IgD-negative memory B cell (primary cell): ENCODE measurements at regions not wholly inside any gene's neighbourhood (a gene's known extent, or its start where the extent isn't known, plus 50 kb on each side); places are given as distances from the start of the nearest gene placed in this dataset.
"Not testable (repeated sequence)": the region's sequence is repeated elsewhere in the genome, so short reads cannot be mapped to it uniquely, and the experiment has no call there.

ENCODE experiments used
- H3K27ac Mint-ChIP-seq, 3 donors: one replicate each; pipeline ENCODE4 v1.8.0; 2020 to 2022; ENCODE audit warnings: mild to moderate bottlenecking in 3 of 3, mixed read lengths in 3 of 3, moderate library complexity in 1 of 3
- H3K27me3 Mint-ChIP-seq: one replicate; pipeline ENCODE4 v1.8.0; 2021; ENCODE audit warnings: mixed read lengths
- H3K36me3 Mint-ChIP-seq: one replicate; pipeline ENCODE4 v1.8.0; 2020; ENCODE audit warnings: mild to moderate bottlenecking, mixed read lengths
- H3K4me1 Mint-ChIP-seq, 3 donors: one replicate each; pipeline ENCODE4 v1.8.0; 2020 to 2022; ENCODE audit warnings: mixed read lengths in 3 of 3, mild to moderate bottlenecking in 1 of 3
- H3K4me3 Mint-ChIP-seq, 4 donors: one replicate each; pipeline ENCODE4 v1.8.0; 2020 to 2022; ENCODE audit warnings: mild to moderate bottlenecking in 4 of 4, mixed read lengths in 4 of 4, moderate library complexity in 3 of 4
- H3K9me3 Mint-ChIP-seq, 3 donors: one replicate each; pipeline ENCODE4 v1.8.0; 2020 to 2021; ENCODE audit warnings: mixed read lengths in 3 of 3, mild to moderate bottlenecking in 1 of 3

DNA sequence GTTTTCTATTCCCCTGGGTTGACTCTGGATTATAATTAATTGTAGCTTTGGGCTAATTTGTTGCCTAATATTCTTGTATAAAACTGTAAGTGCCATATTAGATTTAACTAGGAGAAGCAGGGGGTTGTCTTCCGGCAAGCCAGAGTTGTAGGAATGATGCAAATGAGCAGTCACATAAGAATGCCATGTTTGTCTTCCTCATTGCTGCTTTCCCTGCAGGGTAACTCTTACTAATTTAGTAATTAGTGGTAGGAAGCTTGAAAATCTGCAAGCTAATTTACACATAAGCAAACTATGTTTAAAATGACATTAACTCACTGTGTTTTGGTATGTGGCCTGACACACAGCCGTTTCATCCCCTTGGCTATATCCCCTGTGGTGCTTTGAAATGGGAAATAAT is 527.8 kb downstream of the KCTD16 start:
- H3K9me3 Mint-ChIP-seq, result no peaks in the 10 kb centered on the region
- H3K4me1 Mint-ChIP-seq, result no peaks in the 10 kb centered on the region
- no peaks in the 10 kb centered on the region for H3K36me3 Mint-ChIP-seq
- no peak overlapping the region for H3K27ac Mint-ChIP-seq
- peaks cover 4% of the 10 kb centered on the region for H3K27me3 Mint-ChIP-seq
- H3K4me3 Mint-ChIP-seq, result no peak overlapping the region

DNA sequence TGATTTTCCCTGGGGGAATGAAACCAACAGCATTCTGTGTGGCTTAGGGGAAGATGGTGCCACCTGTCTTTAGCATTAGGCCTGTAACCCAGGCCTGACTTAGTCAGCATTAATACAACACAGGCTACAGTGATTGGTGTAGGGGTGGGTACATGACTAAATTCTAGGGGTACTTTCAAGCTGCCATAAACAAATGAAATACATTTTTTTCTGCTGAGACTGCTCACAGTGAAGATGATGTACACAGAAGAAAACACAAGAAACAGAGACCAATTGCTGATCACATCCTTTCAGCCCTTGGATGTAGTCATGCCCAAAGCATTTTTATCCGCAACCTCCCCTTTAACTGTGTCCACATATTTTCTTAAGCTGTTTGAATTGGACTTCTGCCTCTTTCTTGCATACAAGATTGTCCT is 527.2 kb downstream of the KCTD16 start:
- H3K27ac Mint-ChIP-seq, result no peak overlapping the region
- H3K9me3 Mint-ChIP-seq, result peaks cover 0 to 2% (median 0%) of the 10 kb centered on the region in 3 donors
- H3K36me3 Mint-ChIP-seq, result no peaks in the 10 kb centered on the region
- no peaks in the 10 kb centered on the region for H3K4me1 Mint-ChIP-seq
- H3K27me3 Mint-ChIP-seq, result peaks cover 4% of the 10 kb centered on the region
- H3K4me3 Mint-ChIP-seq, result no peak overlapping the region

DNA sequence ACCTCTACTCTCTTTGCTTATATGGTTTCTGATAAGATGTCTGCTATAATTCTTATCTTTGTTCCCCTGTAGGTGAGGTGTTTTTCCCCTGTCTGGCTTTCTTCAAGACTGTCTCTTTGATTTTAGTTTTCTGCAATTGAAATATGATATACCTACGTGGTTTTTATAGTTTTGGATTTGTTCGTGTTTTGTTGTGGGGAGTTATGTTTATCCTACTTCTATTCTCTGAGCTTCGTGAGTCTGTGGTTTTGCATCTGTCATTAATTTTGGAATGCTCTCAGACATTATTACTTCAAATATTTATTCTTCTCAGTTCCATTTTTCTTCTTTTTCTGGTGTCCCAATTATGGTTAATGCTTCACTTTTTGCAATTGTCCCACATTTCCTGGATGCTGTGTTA is 521.3 kb downstream of the KCTD16 start:
- Mint-ChIP-seq H3K27ac (no peak overlapping the region), H3K27me3 (peaks cover 1% of the 10 kb centered on the region), H3K4me1 (no peaks in the 10 kb centered on the region), H3K4me3 (no peak overlapping the region), H3K9me3 (peaks cover 0 to 5% (median 4%) of the 10 kb centered on the region in 3 donors), H3K36me3 (peaks cover 2% of the 10 kb centered on the region)

DNA sequence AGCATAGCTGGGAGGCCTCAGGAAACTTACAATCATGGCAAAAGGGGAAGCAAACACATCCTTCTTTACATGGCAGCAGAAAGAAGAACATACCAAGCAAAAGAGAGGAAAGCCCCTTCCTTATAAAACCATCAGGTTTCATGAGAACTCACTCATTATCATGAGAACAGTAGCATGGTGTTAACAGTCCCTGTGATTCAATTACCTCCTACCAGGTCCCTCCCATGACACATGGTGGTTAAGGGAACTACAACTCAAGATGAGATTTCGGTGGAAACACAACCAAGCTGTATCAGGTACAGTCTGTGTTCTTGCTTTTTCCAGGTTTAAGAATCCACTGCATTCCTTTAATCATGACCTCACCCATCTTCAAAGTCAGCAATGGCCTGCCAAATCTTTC is 514.2 kb downstream of the KCTD16 start:
- Mint-ChIP-seq H3K36me3 (peaks cover 2% of the 10 kb centered on the region), H3K27me3 (peaks cover 1% of the 10 kb centered on the region), H3K9me3 (peaks cover 2 to 19% (median 3%) of the 10 kb centered on the region in 3 donors), H3K4me3 (no peak overlapping the region), H3K4me1 (no peaks in the 10 kb centered on the region), H3K27ac (no peak overlapping the region)

DNA sequence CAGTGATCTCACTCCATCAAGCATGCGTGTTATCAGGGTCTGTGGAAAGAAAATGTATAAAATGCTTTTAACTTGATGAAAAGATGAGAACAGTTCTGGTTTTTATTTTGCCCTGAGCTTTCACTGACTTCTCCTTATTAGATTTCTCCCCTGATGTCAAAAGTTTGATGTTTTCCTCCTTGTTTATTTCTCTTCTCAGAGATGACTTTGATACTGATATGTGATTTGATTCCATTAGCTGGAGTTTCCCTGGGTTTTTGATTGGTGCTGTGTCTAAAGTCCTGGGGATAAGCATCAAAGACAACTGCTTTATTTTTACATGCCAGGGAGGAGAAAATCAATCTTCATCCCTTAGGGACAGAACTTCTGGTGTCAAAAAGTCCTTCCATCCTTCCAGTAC is 510.0 kb downstream of the KCTD16 start:
- H3K4me3 Mint-ChIP-seq, result no peak overlapping the region
- H3K36me3 Mint-ChIP-seq, result no peaks in the 10 kb centered on the region
- H3K27ac Mint-ChIP-seq, result no peak overlapping the region
- peaks cover 2 to 14% (median 4%) of the 10 kb centered on the region in 3 donors for H3K9me3 Mint-ChIP-seq
- H3K27me3 Mint-ChIP-seq, result no peaks in the 10 kb centered on the region
- H3K4me1 Mint-ChIP-seq, result no peaks in the 10 kb centered on the region

DNA sequence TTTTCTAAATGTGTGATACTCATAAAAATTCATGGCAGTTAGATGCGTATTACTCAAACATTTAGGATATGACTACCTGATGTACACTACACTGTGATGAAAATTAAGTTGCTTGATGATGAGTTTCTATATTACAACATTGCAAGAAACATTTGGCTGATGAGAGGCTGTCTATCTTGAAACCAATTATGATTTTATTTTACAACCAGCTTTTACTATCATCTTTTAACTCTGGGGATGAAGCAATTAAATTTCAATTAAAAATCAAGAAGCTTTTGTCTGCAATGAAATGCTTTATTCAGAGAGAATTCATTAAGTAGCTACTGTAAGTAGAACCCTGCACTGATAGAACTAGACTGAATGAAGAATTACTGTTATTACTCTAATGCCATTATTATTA is 500.4 kb downstream of the KCTD16 start:
- Mint-ChIP-seq H3K9me3 (no peaks in the 10 kb centered on the region), H3K27me3 (no peaks in the 10 kb centered on the region), H3K36me3 (no peaks in the 10 kb centered on the region), H3K4me3 (no peak overlapping the region), H3K4me1 (no peaks in the 10 kb centered on the region), H3K27ac (no peak overlapping the region)

DNA sequence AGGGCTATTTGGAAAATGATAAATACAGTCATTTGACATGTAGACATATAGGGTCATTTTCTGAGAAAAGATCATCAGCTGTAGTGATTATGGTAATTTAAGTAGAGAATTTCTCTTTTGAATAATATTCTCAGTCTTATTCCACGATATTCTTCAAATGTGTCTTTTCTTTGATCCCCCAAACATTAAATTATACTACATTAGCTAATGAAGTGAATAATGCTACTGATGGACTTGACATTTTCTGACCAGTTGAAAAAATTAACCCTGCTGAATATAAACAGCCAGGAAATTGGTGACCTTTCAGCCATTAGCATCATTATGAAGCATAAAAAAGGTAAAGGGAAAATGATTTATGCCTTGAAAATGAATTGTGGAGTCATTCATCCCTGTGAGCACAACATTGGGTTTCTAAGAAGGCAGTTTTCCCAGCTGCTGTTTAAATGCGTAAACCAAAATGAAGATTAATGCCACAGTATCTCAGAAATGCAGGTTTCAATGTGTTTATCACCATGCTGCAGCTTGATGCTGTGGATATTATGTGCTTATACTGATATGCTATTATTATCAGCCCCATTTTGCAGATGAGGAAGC is 489.1 kb downstream of the KCTD16 start:
- H3K36me3 Mint-ChIP-seq, result no peaks in the 10 kb centered on the region
- no peak overlapping the region for H3K27ac Mint-ChIP-seq
- H3K9me3 Mint-ChIP-seq, result no peaks in the 10 kb centered on the region
- no peaks in the 10 kb centered on the region for H3K4me1 Mint-ChIP-seq
- H3K27me3 Mint-ChIP-seq, result no peaks in the 10 kb centered on the region
- H3K4me3 Mint-ChIP-seq, result no peak overlapping the region

DNA sequence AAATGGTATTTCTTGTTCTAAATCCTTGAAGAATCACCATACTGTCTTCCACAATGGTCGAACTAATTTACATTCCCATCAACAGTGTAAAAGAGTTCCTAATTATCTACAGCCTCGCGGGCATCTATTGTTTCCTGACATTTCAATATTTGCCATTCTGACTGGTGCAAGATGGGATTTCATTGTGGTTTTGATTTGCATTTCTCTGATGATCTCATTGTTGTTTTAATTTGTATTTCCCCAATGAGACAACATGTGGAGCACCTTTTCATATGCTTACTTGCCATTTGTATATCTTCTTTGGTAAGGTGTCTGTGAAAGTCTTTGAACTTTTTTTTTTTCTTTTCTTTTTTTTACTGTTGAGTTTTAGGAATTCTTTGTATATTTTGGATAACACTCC is 473.6 kb downstream of the KCTD16 start:
- H3K36me3 Mint-ChIP-seq, result no peaks in the 10 kb centered on the region
- H3K27ac Mint-ChIP-seq, result no peak overlapping the region
- H3K4me1 Mint-ChIP-seq, result no peaks in the 10 kb centered on the region
- H3K4me3 Mint-ChIP-seq, result no peak overlapping the region
- H3K27me3 Mint-ChIP-seq, result no peaks in the 10 kb centered on the region
- peaks cover 1 to 3% (median 2%) of the 10 kb centered on the region in 3 donors for H3K9me3 Mint-ChIP-seq

DNA sequence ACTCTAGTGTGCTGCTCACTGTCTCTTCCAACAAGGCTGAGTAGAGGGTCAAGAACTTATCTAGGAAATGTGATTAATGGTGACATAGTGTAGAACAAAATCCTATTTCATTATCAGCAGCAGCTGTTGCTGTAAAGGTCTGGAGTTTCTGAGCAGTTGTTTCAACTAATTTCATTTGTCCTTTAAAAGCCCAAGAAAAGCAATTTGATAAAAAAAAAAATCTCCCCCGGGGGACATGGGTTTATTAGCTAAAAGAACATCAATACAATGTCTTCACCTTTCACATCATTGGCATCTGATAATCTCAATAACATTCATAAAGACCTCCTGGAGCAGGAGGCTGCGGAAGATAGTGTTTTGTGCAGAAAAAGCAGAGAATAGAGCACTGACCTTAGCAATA is 468.1 kb downstream of the KCTD16 start:
- Mint-ChIP-seq H3K9me3 (peaks cover 7 to 30% (median 10%) of the 10 kb centered on the region in 3 donors), H3K27ac (no peak overlapping the region), H3K27me3 (no peaks in the 10 kb centered on the region), H3K36me3 (no peaks in the 10 kb centered on the region), H3K4me3 (no peak overlapping the region), H3K4me1 (no peaks in the 10 kb centered on the region)

DNA sequence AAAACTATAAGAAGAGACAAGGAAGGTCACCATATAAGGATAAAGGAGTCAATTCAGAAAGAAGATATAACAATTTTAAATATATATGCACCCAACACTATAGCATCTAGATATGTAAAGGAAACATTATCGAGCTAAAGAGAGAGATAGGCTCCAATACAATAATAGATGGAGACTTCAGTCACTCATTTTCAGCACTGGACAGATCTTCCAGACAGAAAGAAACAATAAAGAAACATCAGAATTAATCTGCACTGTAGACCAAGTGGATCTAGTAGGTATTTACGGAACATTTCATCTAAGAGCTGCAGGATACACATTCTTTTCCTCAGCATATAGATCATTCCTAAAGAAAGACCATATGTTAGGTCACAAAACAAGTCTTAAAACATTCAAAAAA is 463.5 kb downstream of the KCTD16 start:
- Mint-ChIP-seq H3K4me3 (no peak overlapping the region), H3K4me1 (no peaks in the 10 kb centered on the region), H3K27me3 (no peaks in the 10 kb centered on the region), H3K9me3 (peaks cover 8 to 51% (median 15%) of the 10 kb centered on the region in 3 donors), H3K36me3 (no peaks in the 10 kb centered on the region), H3K27ac (no peak overlapping the region)

DNA sequence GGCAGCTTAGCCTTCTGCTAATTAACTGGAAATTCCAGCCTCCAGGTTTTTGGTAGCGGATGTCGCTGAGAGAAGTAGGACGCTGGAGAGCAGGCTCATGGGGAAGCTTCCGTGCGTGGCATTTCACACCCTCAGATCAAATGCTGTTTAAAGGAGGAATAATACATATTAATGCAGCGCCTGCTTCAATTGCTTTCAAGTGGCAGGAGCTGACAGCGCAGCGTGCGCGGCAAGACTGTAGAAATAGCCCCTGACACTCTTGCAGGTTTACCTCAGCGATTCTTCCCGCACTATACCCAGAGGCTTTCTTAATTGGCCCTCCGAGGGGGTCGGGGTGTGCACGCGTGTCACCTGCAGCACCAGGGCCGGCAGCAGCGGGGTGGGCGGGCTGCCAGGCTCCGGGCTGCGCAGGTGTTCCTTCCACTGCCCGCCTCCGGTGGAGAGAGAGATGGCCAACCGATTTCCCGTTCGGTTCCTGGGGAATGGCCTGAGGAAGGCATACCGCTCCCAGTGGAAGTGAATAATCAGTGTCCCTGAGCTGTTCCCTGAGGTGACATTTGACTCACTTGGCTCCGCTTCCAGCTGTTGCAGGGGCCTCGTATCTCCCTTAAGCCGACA is 427.9 kb downstream of the KCTD16 start:
- Mint-ChIP-seq H3K27ac (no peak overlapping the region), H3K4me1 (no peaks in the 10 kb centered on the region), H3K27me3 (peaks cover 5% of the 10 kb centered on the region), H3K36me3 (no peaks in the 10 kb centered on the region), H3K9me3 (no peaks in the 10 kb centered on the region), H3K4me3 (no peak overlapping the region)

DNA sequence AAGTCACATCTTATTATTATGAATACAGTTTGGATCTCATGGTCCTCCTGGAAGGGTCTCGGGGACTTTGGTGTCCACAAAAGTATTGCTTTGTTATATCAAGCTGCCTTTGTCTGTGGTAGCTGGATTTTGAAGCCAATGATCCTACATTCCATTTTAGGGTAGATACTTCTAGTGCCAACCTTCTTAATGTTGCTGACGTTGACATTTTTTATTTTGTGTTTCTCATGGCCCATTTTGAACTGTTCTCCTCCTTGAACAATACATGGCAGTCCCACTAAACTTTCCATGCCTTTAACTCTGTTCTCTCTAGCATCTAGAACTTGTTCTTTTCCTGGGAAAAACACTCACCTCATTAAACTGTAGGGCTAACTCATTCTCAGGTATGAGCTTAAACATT is 425.8 kb downstream of the KCTD16 start:
- Mint-ChIP-seq H3K4me3 (no peak overlapping the region), H3K36me3 (no peaks in the 10 kb centered on the region), H3K27me3 (peaks cover 5% of the 10 kb centered on the region), H3K27ac (no peak overlapping the region), H3K9me3 (no peaks in the 10 kb centered on the region), H3K4me1 (no peaks in the 10 kb centered on the region)

DNA sequence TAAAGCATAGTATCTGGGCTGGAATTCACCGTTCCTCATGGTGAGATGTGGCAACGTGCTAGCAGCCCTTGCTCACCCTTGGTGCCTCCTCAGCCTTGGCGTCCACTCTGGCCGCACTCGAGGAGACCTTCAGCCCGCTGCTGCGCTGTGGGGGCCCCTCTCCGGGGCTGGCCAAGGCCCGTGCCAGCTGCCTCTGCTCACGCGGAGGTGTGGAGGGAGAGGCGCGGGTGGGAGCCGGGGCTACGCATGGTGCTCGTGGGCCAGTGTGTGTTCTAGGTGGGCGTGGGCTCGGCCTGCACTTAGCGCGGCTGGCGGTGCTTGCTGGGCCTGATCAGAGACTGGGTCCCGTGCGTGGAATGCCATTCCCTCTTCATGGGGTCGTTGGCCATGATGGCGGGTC is 424.2 kb downstream of the KCTD16 start:
- H3K9me3 Mint-ChIP-seq, result no peaks in the 10 kb centered on the region
- no peaks in the 10 kb centered on the region for H3K4me1 Mint-ChIP-seq
- H3K27me3 Mint-ChIP-seq, result peaks cover 4% of the 10 kb centered on the region
- H3K27ac Mint-ChIP-seq, result no peak overlapping the region
- no peaks in the 10 kb centered on the region for H3K36me3 Mint-ChIP-seq
- no peak overlapping the region for H3K4me3 Mint-ChIP-seq

DNA sequence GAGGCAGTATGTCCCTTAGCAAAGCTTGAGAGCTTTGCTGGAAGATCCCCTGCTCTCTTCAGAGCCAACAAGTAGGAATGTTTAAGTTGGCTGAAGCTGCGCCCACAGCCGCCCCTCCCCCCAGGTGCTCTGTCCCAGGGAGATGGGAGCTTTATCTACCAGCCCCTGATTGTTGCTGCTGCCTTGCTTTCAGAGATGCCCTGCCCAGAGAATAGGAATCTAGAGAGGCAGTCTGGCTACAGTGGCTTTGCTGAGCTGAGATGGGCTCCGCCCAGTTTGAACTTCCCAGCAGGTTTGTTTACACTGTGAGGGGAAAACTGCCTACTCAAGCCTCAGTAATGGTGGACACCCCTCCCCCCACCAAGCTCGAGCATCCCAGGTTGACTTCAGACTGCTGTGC is 423.6 kb downstream of the KCTD16 start:
- not testable (repeated sequence) for H3K36me3 Mint-ChIP-seq, H3K4me3 Mint-ChIP-seq, H3K4me1 Mint-ChIP-seq, H3K27me3 Mint-ChIP-seq, H3K9me3 Mint-ChIP-seq, H3K27ac Mint-ChIP-seq

DNA sequence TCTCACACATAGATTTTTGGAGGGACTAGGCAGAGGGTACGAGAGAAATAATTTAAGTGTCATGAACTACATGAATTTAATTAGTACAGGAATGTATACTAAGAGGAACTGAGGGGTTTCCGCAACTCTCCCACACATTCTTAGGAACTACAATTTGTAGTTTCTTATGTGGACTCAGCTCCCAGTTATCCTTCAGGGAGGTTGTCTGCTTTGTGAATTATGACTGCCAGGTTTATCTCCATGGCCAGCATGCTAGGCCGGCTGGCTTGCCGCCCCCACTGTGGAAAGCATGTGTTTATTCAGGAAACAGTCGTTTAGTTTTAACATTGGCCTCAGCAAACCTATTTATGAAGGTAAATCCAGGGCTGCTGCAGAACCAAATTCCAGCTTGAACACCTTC is 415.0 kb downstream of the KCTD16 start:
- Mint-ChIP-seq H3K4me1 (no peaks in the 10 kb centered on the region), H3K27ac (no peak overlapping the region), H3K9me3 (peaks cover 0 to 1% (median 0%) of the 10 kb centered on the region in 3 donors), H3K27me3 (no peaks in the 10 kb centered on the region), H3K4me3 (no peak overlapping the region), H3K36me3 (no peaks in the 10 kb centered on the region)
